Superior temporal gyrus (tissue), 1 donor: ENCODE measurements at regions not wholly inside any gene's neighbourhood (a gene's known extent, or its start where the extent isn't known, plus 50 kb on each side); places are given as distances from the start of the nearest gene placed in this dataset.
"Not testable (repeated sequence)": the region's sequence is repeated elsewhere in the genome, so short reads cannot be mapped to it uniquely, and the experiment has no call there.

Source experiments
- DNase-seq: peaks from one replicate; pipeline ENCODE4 v3.0.0-alpha.2; 2016; ENCODE audit errors: extremely low spot score

GRCh38 chr1:221573756-221574155 is 168.1 kb downstream of the DUSP10 start:
- DNase-seq: no peak

- no peak for DNase-seq
These were observed 167.4 kb downstream of the DUSP10 start for GRCh38 chr1:221574529-221574928.

- DNase-seq: no peak
These were observed 166.3 kb downstream of the DUSP10 start for GRCh38 chr1:221575605-221576004.

GRCh38 chr1:221576268-221576667 is 165.6 kb downstream of the DUSP10 start:
- no peak for DNase-seq

- no peak for DNase-seq
These were observed 158.4 kb downstream of the DUSP10 start for GRCh38 chr1:221583465-221583864.

- DNase-seq: not testable (repeated sequence)
These were observed 154.9 kb downstream of the DUSP10 start for GRCh38 chr1:221587013-221587412.

GRCh38 chr1:221591250-221591649 is 150.6 kb downstream of the DUSP10 start:
- not testable (repeated sequence) for DNase-seq

GRCh38 chr1:221594576-221594975 is 147.3 kb downstream of the DUSP10 start:
- no peak for DNase-seq

GRCh38 chr1:221598122-221598521 is 143.8 kb downstream of the DUSP10 start:
- DNase-seq: peak; percentile 89

- no peak for DNase-seq
These were observed 140.7 kb downstream of the DUSP10 start for GRCh38 chr1:221601166-221601565.

GRCh38 chr1:221602830-221603229 is 139.1 kb downstream of the DUSP10 start:
- no peak for DNase-seq

- DNase-seq: not testable (repeated sequence)
These were observed 137.5 kb downstream of the DUSP10 start for GRCh38 chr1:221604390-221604789.

- DNase-seq: no peak
These were observed 136.9 kb downstream of the DUSP10 start for GRCh38 chr1:221604948-221605347.

- no peak for DNase-seq
These were observed 136.3 kb downstream of the DUSP10 start for GRCh38 chr1:221605569-221605968.

- DNase-seq: no peak
These were observed 135.6 kb downstream of the DUSP10 start for GRCh38 chr1:221606256-221606655.

GRCh38 chr1:221608835-221609320 is 133.0 kb downstream of the DUSP10 start:
- no peak for DNase-seq

GRCh38 chr1:221611656-221612046 is 130.2 kb downstream of the DUSP10 start:
- DNase-seq: no peak

- DNase-seq: peak; percentile 53
These were observed 129.7 kb downstream of the DUSP10 start for GRCh38 chr1:221612047-221612777.

GRCh38 chr1:221620437-221621384 is 121.2 kb downstream of the DUSP10 start:
- DNase-seq: no peak

- no peak for DNase-seq
These were observed 120.2 kb downstream of the DUSP10 start for GRCh38 chr1:221621683-221622082.

GRCh38 chr1:221622389-221622788 is 119.5 kb downstream of the DUSP10 start:
- DNase-seq: no peak

- DNase-seq: no peak
These were observed 116.9 kb downstream of the DUSP10 start for GRCh38 chr1:221625026-221625425.

- no peak for DNase-seq
These were observed 115.8 kb downstream of the DUSP10 start for GRCh38 chr1:221626041-221626440.
